RCC 7860 (cell line): ENCODE measurements at regions not wholly inside any gene's neighbourhood (a gene's known extent, or its start where the extent isn't known, plus 50 kb on each side); places are given as distances from the start of the nearest gene placed in this dataset.
"Not testable (repeated sequence)": the region's sequence is repeated elsewhere in the genome, so short reads cannot be mapped to it uniquely, and the experiment has no call there.

ENCODE experiments used
- DNase-seq: peaks from one replicate; pipeline ENCODE4 v3.0.0-alpha.2; 2015; ENCODE audit warnings: low spot score
- FAIRE-seq: peaks from 2 replicates; lab custom pipeline; 2012; peaks lifted over from hg19 to GRCh38; lab: Jason Lieb, UNC

DNA sequence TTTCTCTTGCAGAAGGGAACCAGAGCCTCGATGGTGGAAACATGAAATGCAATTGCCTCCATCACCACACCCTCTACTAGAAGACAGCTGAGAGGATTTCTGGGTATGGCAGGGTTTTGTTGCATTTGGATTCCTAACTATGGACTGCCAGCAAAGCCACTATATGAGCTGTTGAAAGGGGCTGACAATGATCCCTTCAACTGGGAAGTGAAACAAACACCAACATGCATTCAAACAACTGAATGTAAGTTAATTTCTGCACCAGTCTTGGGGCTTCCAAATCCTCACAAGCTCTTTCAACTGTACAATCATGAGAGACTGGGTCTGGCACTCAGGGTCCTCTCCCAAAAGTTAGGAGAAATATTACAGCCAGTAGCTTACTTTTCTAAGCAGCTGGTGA lies 116.7 kb upstream of the PLCL2 start:
- FAIRE-seq: no peak

DNA sequence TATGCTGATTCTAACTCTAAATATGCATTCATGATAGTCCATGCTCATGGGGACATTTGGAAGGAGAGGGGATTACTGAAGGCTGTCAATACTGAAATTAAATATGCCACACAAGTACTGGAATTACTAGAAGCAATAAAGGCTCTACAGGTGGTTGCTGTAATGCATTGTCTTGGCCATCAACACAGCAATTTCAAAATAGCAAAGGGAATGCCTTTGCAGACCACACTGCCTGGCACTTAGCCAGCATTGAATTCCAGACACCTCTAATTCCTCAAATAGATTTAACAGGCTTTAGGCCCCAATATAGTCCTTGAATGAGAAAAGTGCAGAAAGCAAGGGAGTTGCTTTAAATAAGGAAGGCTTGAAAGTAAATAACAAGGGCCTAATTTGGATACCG lies 115.8 kb upstream of the PLCL2 start:
- DNase-seq: no peak
- no peak for FAIRE-seq

More for the DNA sequence above, 116.7 kb upstream of the PLCL2 start:
- DNase-seq: no peak

GRCh38 chr3:16769525-16769924 lies 115.2 kb upstream of the PLCL2 start:
- FAIRE-seq: no peak

GRCh38 chr3:16770021-16770420 lies 114.7 kb upstream of the PLCL2 start:
- DNase-seq (no peak), FAIRE-seq (no peak)

More at GRCh38 chr3:16769525-16769924, 115.2 kb upstream of the PLCL2 start:
- DNase-seq: no peak

GRCh38 chr3:16770792-16771191 lies 114.0 kb upstream of the PLCL2 start:
- no peak for FAIRE-seq
- DNase-seq: no peak

DNA sequence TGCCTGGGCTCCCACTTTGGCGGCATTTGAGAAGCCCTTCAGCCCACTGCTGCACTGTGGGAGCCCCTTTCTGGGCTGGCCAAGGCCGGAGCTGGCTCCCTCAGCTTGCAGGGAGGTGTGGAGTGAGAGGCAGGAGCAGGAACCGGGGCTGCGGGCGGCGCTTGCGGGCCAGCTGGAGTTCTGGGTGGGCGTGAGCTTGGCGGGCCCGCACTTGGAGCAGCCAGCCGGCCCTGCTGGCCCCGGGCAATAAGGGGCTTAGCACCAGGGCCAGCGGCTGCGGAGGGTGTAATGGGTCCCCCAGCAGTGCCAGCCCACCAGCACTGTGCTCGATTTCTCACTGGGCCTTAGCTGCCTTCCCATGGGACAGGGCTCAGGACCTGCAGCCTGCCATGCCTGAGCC lies 111.2 kb upstream of the PLCL2 start:
- FAIRE-seq: not testable (repeated sequence)

GRCh38 chr3:16774536-16774935 lies 110.2 kb upstream of the PLCL2 start:
- not testable (repeated sequence) for DNase-seq, FAIRE-seq

More for the DNA sequence above, 111.2 kb upstream of the PLCL2 start:
- not testable (repeated sequence) for DNase-seq

DNA sequence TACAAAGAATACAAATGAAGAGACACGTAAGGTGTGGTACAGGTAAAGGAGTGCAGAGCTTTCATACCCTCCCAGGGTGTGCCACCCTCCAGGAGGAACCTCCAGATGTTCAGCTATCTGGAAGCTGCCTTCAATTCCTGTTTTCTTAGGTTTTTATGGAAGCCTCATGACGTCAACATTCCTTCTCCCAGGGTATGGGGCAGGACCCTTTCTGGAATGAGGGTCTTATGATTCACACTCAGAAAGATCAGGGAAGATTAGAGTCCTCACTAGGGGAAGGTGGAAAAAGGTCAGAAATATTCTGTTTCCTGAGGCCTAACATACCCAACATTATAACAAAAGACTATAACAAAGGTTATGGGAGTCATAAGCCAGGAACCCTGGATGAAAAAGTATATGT lies 99.8 kb upstream of the PLCL2 start:
- FAIRE-seq (no peak), DNase-seq (no peak)

DNA sequence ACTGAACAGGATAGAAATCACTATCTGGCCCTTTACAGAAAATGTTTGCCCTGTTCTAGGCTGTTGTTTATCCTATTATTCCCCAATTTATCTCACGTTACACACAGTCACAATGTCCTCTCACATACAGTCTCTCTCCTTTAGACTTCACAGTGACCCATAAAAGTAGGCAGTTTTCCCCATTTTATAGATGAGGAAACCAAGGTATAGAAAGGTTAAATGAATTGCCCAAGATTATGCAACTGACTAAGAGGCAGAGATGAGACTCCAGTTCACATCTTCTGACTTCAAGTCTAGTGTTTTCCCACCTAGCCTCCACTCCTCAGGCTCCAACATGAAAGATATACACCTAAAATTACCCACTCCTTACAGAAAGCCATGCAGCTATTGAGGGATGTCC lies 99.3 kb upstream of the PLCL2 start:
- FAIRE-seq: no peak

GRCh38 chr3:16788440-16789056 lies 96.2 kb upstream of the PLCL2 start:
- FAIRE-seq (no peak), DNase-seq (no peak)

More for the DNA sequence above, 99.3 kb upstream of the PLCL2 start:
- no peak for DNase-seq

DNA sequence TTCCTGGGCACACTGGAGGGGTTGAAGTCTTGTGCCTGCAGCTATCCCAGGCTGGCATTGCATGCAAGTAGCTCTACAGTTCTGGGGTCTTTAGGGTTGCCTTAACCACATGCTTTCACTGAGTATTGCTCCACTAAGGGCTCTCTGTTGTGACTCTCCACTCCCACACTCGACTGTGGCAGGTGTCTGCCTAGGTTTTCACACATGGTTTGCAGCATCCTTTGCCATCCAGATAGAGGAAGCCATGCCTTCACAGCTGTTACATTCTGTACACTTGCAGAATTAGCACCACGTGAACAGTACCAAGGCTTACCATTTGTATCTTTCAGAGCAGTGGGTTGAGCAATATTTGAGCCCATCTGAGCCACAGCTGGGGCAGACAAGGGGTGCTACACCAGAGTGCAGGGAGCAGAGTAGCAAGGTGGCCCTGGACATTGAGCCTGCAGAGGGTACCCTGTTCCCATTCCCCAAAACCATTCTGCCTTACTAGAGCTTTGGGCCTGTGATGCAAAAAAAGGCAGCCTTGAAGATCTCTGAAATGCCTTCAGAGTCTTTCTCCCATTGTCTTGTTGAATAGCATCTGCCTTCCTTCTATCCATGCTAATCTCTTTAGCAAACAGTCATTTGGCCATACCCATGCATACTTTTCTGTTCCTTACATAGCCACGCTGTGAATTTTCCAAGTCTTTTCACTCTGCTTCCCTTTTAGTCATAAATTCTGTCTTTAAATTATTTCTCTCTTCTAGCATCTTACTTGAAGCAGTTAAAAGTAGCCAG lies 95.2 kb upstream of the PLCL2 start:
- DNase-seq: no peak
- FAIRE-seq: no peak

GRCh38 chr3:16790432-16791400 lies 94.0 kb upstream of the PLCL2 start:
- FAIRE-seq: no peak

DNA sequence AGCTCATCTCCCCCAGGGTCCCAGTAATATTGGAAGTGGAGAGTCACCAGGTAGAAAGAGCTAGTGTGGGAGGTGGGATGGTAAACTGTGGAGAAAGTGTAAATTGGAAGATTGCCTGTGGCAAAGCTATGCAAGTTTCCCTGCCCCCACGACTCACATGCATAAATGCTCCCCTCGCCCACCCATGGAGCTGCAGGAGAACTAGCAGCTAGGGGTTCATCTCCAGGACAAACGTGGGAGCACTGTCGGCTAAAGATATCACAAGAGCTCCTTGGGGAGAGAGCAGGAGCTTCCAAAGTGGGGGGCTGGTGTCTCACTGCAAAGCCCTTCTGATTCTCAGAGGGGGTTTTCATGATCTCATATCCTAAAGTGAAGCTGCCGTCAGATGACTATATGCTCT lies 91.4 kb upstream of the PLCL2 start:
- no peak for FAIRE-seq
- no peak for DNase-seq

More at GRCh38 chr3:16790432-16791400, 94.0 kb upstream of the PLCL2 start:
- no peak for DNase-seq

DNA sequence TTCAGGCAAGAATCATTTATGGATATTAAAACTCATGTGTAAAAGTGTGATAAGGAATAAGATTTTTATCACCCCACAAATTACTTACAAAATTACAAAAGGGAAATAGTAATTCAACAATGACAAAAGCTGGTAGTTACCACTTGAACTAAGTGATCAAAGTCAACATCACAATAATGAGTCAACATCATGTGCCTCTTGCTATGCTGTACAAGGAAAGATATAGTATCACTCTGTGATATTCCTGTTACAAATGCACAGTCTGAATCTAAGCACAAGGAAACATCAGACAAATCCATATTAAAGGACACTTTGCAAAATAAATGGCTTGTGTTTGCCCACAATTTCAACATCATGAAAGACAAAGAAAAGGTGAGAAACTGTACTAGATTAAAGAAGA lies 90.5 kb upstream of the PLCL2 start:
- DNase-seq (no peak), FAIRE-seq (no peak)

- DNase-seq (no peak), FAIRE-seq (no peak)
Measured at GRCh38 chr3:16795581-16795980, 89.2 kb upstream of the PLCL2 start.

- FAIRE-seq: no peak
- no peak for DNase-seq
Measured at GRCh38 chr3:16797831-16798230, 86.9 kb upstream of the PLCL2 start.

DNA sequence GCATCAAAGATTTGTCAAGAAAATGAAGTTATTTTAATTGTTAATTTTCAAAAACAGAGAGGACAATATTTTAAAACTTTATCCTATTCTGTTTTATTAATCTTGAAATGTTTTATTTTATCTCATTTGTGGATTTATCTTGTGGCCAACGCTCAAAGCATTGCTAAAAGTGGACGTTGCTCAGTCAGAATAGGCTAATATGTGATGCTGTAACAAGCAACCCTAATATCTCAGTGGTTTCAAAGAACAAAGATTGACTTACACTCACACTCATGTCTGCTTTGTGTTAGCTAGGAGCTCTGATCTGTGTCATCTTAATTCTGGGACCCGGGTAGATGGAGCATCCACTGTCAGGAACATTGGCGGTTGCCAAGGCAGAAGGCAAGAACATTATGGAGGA lies 86.0 kb upstream of the PLCL2 start:
- FAIRE-seq (no peak), DNase-seq (no peak)

GRCh38 chr3:16800361-16800760 lies 84.4 kb upstream of the PLCL2 start:
- no peak for DNase-seq
- no peak for FAIRE-seq

GRCh38 chr3:16801223-16801622 lies 83.5 kb upstream of the PLCL2 start:
- FAIRE-seq: no peak
- no peak for DNase-seq

DNA sequence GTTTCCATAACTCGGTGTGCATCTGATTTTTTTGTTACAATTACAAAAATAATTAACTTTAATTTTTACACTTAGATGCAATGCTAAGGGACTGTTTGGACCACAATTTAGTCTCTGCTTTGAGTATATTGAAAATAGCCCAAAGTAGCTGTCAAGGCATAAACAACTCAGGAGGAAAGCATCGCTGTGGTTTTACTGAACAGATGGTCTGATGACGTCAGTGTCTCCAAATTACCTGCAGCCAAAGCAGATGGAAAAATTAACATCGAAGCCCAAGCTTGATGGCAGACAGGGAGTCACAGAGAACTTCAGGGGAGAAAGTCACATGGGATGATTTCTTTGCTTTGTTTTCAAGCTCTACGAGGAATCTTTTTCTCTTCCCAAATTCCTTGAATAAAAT lies 83.1 kb upstream of the PLCL2 start:
- DNase-seq (no peak), FAIRE-seq (no peak)

GRCh38 chr3:16802389-16802788 lies 82.4 kb upstream of the PLCL2 start:
- no peak for FAIRE-seq
- no peak for DNase-seq
